CD4-positive, alpha-beta memory T cell (primary cell): ENCODE measurements at regions not wholly inside any gene's neighbourhood (a gene's known extent, or its start where the extent isn't known, plus 50 kb on each side); places are given as distances from the start of the nearest gene placed in this dataset.

ENCODE experiments used
- CTCF ChIA-PET: fragments of 350-600 bp; sonication (Branson Sonifier 250); formaldehyde crosslinking; loops from one replicate; lab custom pipeline; 2021; ENCODE audit warnings: inconsistent platforms; ENCODE audit not compliant: partially characterized antibody; lab: Charles Lee
- POLR2A ChIA-PET: fragments of 350-600 bp; sonication (Branson Sonifier 250); formaldehyde crosslinking; loops from one replicate; lab custom pipeline; 2021; ENCODE audit not compliant: partially characterized antibody; lab: Charles Lee
- DNase-seq, 5 donors: peaks; one replicate each; pipeline versions ENCODE4 v3.0.0 to v3.0.0-alpha.2; 2020 to 2022; ENCODE audit warnings: mixed read lengths in 1 of 5
- H3K27ac ChIP-seq: one replicate; pipeline ENCODE4 v1.7.0; 2013; ENCODE audit warnings: low read depth, low read length
- H3K27me3 ChIP-seq: 2 replicates; pipeline ENCODE4 v1.7.0; 2013; ENCODE audit warnings: mild to moderate bottlenecking, low read length, moderate library complexity; ENCODE audit not compliant: insufficient read depth
- H3K36me3 ChIP-seq: 2 replicates; pipeline ENCODE4 v1.7.0; 2013; ENCODE audit warnings: mild to moderate bottlenecking, low read length, moderate library complexity; ENCODE audit not compliant: insufficient read depth
- H3K4me1 ChIP-seq: 2 replicates; pipeline ENCODE4 v1.7.0; 2013; ENCODE audit warnings: mild to moderate bottlenecking, low read length, moderate library complexity; ENCODE audit not compliant: insufficient read depth
- H3K4me3 ChIP-seq, 2 donors: one replicate each; pipeline ENCODE4 v1.7.0; 2013; ENCODE audit warnings: low read length in 2 of 2, mild to moderate bottlenecking in 1 of 2
- H3K9me3 ChIP-seq, 2 donors: one replicate each; pipeline ENCODE4 v1.7.0; 2013; ENCODE audit warnings: low read length in 2 of 2, control low read depth in 1 of 2; ENCODE audit not compliant: control insufficient read depth in 1 of 2
- H3K27ac Mint-ChIP-seq, 7 donors: one replicate each; pipeline ENCODE4 v1.8.0; 2020 to 2021; ENCODE audit warnings: mixed read lengths in 7 of 7, mild to moderate bottlenecking in 6 of 7, inconsistent platforms in 3 of 7, moderate library complexity in 3 of 7
- H3K27me3 Mint-ChIP-seq, 2 donors: one replicate each; pipeline ENCODE4 v1.8.0; 2020 to 2021; ENCODE audit warnings: mixed read lengths in 2 of 2
- H3K36me3 Mint-ChIP-seq, 2 donors: one replicate each; pipeline ENCODE4 v1.8.0; 2020 to 2021; ENCODE audit warnings: mixed read lengths in 2 of 2, inconsistent platforms in 1 of 2, mild to moderate bottlenecking in 1 of 2
- H3K4me1 Mint-ChIP-seq, 4 donors: one replicate each; pipeline ENCODE4 v1.8.0; 2020 to 2021; ENCODE audit warnings: mixed read lengths in 4 of 4, mild to moderate bottlenecking in 1 of 4
- H3K4me3 Mint-ChIP-seq, 8 donors: one replicate each; pipeline ENCODE4 v1.8.0; 2020 to 2021; ENCODE audit warnings: mixed read lengths in 8 of 8, mild to moderate bottlenecking in 7 of 8, moderate library complexity in 6 of 8, inconsistent platforms in 3 of 8
- H3K9me3 Mint-ChIP-seq, 8 donors: one replicate each; pipeline ENCODE4 v1.8.0; 2020 to 2021; ENCODE audit warnings: mixed read lengths in 8 of 8, mild to moderate bottlenecking in 5 of 8, inconsistent platforms in 3 of 8, moderate library complexity in 1 of 8
- intact Hi-C: fragments of 100-400 bp; cut with micrococcal nuclease; formaldehyde crosslinking; loops from one replicate; pipeline ENCODE4 v1.15.1; 2023

DNA sequence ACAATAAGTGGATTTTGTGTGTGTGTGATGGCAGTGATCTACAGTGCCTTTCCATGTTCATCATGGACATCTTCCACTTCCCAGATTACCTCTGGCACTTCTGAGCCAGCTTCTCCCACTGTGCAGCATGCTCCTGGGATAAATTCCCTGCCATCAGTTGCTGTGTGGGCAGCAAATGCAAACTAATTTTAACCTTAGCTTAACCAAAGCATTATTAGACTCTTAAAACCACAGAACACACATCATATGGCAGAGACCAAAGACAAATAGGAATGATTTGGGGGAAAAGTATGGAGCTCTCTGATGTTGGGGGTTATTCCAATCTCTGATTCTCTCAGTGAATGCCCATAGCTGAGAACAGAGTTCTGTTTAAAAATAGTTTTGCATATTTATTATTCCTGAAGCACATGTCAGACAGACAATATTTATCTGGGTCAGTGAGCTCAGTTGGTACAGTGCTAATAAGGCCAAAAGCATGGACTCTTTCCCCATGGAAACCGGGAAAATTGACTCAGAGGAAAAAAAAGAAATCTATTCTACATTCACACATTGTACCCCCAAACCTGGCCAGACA lies 567.4 kb downstream of the IQCM start:
- intact Hi-C loops = no loop called here
- Histone ChIP-seq H3K9me3 (no peaks in the 10 kb centered on the region), H3K27me3 (no peaks in the 10 kb centered on the region), H3K4me1 (no peaks in the 10 kb centered on the region), H3K4me3 (no peak overlapping the region), H3K27ac (no peak overlapping the region), H3K36me3 (no peaks in the 10 kb centered on the region)
- no peak overlapping the region for H3K27ac Mint-ChIP-seq
- no peaks in the 10 kb centered on the region for H3K27me3 Mint-ChIP-seq
- H3K4me1 Mint-ChIP-seq = no peaks in the 10 kb centered on the region
- no peaks in the 10 kb centered on the region for H3K36me3 Mint-ChIP-seq
- POLR2A ChIA-PET = no interaction called here
- peaks cover 0 to 5% (median 0%) of the 10 kb centered on the region in 8 donors for H3K9me3 Mint-ChIP-seq
- H3K4me3 Mint-ChIP-seq = no peak overlapping the region
- CTCF ChIA-PET = no interaction called here
- DNase-seq = no peak

DNA sequence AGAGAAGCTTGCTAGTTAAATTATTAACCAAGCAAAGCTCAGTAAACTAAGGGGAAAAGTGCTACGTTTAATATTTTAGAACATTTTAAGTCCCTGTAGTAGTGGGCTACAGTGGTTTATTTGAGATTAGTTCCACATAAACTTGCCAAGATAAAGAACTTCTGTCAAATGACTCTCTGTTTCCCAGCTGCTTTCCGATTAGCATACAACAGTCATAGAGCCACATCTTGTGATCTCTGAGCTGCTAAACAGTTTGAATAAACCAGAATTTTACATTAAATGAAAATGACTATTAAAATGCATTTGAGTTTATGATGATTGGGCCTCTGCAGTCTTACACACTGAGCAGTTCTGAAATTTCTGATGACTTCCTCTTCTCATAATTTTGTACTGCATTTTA lies 568.5 kb downstream of the IQCM start:
- POLR2A ChIA-PET = no interaction called here

GRCh38 chr4:149245333-149245732 lies 570.3 kb downstream of the IQCM start:
- POLR2A ChIA-PET = no interaction called here
- no peak overlapping the region for H3K4me3 Mint-ChIP-seq
- H3K27ac Mint-ChIP-seq = no peak overlapping the region

More for the DNA sequence above, 568.5 kb downstream of the IQCM start:
- Histone ChIP-seq H3K4me3 (no peak overlapping the region), H3K27ac (no peak overlapping the region), H3K36me3 (no peaks in the 10 kb centered on the region), H3K4me1 (no peaks in the 10 kb centered on the region), H3K9me3 (no peaks in the 10 kb centered on the region), H3K27me3 (no peaks in the 10 kb centered on the region)
- H3K4me1 Mint-ChIP-seq = no peaks in the 10 kb centered on the region
- no peak overlapping the region for H3K4me3 Mint-ChIP-seq
- CTCF ChIA-PET = no interaction called here
- intact Hi-C loops = no loop called here
- H3K27ac Mint-ChIP-seq = no peak overlapping the region
- no peak for DNase-seq
- H3K27me3 Mint-ChIP-seq = no peaks in the 10 kb centered on the region
- H3K36me3 Mint-ChIP-seq = no peaks in the 10 kb centered on the region
- peaks cover 0 to 5% (median under 1%) of the 10 kb centered on the region in 8 donors for H3K9me3 Mint-ChIP-seq

GRCh38 chr4:149238097-149238496 lies 577.5 kb downstream of the IQCM start:
- no peak overlapping the region for H3K27ac ChIP-seq
- Mint-ChIP-seq H3K27ac (no peak overlapping the region), H3K4me1 (no peaks in the 10 kb centered on the region), H3K36me3 (no peaks in the 10 kb centered on the region), H3K9me3 (peaks cover 0 to 6% (median 0%) of the 10 kb centered on the region in 8 donors), H3K27me3 (no peaks in the 10 kb centered on the region), H3K4me3 (peak overlapping the region in 1 of 8 donors; percentile 11)
- ChIA-PET CTCF (no interaction called here), POLR2A (no interaction called here)
- H3K9me3 ChIP-seq = no peaks in the 10 kb centered on the region
- H3K36me3 ChIP-seq = no peaks in the 10 kb centered on the region
- no peaks in the 10 kb centered on the region for H3K4me1 ChIP-seq
- intact Hi-C loops = no loop called here
- no peaks in the 10 kb centered on the region for H3K27me3 ChIP-seq
- H3K4me3 ChIP-seq = no peak overlapping the region
- DNase-seq = no peak

More at GRCh38 chr4:149245333-149245732, 570.3 kb downstream of the IQCM start:
- no peaks in the 10 kb centered on the region for H3K4me1 Mint-ChIP-seq
- H3K4me3 ChIP-seq = no peak overlapping the region
- no peak overlapping the region for H3K27ac ChIP-seq
- DNase-seq = no peak
- H3K27me3 Mint-ChIP-seq = no peaks in the 10 kb centered on the region
- no peaks in the 10 kb centered on the region for H3K4me1 ChIP-seq
- H3K36me3 Mint-ChIP-seq = no peaks in the 10 kb centered on the region
- peaks cover 0 to 3% (median 1%) of the 10 kb centered on the region in 8 donors for H3K9me3 Mint-ChIP-seq
- H3K27me3 ChIP-seq = no peaks in the 10 kb centered on the region
- CTCF ChIA-PET = no interaction called here
- no peaks in the 10 kb centered on the region for H3K9me3 ChIP-seq
- no peaks in the 10 kb centered on the region for H3K36me3 ChIP-seq
- intact Hi-C loops = no loop called here

DNA sequence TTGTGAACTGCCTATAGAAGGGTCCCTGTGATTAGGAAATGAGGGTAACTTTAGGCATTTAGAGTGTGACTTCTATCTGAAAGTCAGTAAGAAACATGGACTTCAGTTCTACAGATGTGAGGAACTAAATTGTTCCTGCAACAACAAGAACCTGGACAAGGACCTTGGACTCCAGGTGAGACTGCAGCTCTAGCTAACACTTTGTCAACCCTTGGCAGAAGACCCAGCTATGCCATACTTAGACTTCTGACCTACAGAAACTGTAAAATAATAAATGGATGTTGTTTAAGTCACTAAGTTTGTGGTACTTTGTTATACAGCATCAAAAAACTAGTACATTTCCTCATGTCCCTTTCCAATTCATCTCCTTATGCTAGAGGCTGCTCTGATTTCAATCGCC lies 580.8 kb downstream of the IQCM start:
- peaks cover 0 to 8% (median 0%) of the 10 kb centered on the region in 8 donors for H3K9me3 Mint-ChIP-seq
- intact Hi-C loops = no loop called here

DNA sequence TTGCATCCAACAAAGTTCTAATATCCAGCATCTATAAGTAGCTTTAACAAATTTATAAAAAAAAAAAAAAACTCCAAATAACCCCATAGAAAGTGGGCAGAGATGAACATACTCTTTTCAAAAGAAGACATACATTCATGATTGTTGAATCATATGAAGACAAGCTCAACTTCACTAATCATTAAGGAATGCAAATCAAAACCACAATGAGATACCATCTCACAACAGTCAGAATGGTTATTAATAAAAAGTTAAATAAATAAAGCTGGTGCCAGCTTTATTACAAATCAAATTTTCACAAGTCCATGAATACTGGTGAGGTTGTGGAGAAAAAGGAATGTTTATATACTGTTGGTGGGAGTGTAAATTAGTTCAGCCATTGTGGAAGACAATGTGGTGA lies 592.0 kb downstream of the IQCM start:
- no peaks in the 10 kb centered on the region for H3K36me3 ChIP-seq
- Mint-ChIP-seq H3K9me3 (peaks cover 2 to 47% (median 18%) of the 10 kb centered on the region in 8 donors), H3K27ac (no peak overlapping the region), H3K27me3 (peaks cover 0 to 1% of the 10 kb centered on the region in 2 donors), H3K4me1 (no peaks in the 10 kb centered on the region), H3K4me3 (no peak overlapping the region), H3K36me3 (no peaks in the 10 kb centered on the region)
- H3K9me3 ChIP-seq = no peaks in the 10 kb centered on the region
- H3K27me3 ChIP-seq = no peaks in the 10 kb centered on the region
- H3K27ac ChIP-seq = no peak overlapping the region
- H3K4me3 ChIP-seq = no peak overlapping the region
- intact Hi-C loops = no loop called here
- CTCF ChIA-PET = no interaction called here
- DNase-seq = no peak
- POLR2A ChIA-PET = no interaction called here
- no peaks in the 10 kb centered on the region for H3K4me1 ChIP-seq

More for the DNA sequence above, 580.8 kb downstream of the IQCM start:
- no peak overlapping the region for H3K4me3 Mint-ChIP-seq
- Histone ChIP-seq H3K9me3 (no peaks in the 10 kb centered on the region), H3K4me3 (no peak overlapping the region), H3K36me3 (no peaks in the 10 kb centered on the region), H3K27ac (no peak overlapping the region), H3K4me1 (no peaks in the 10 kb centered on the region), H3K27me3 (no peaks in the 10 kb centered on the region)
- H3K36me3 Mint-ChIP-seq = no peaks in the 10 kb centered on the region
- ChIA-PET CTCF (no interaction called here), POLR2A (no interaction called here)
- H3K27ac Mint-ChIP-seq = no peak overlapping the region
- DNase-seq = no peak
- no peaks in the 10 kb centered on the region for H3K27me3 Mint-ChIP-seq
- H3K4me1 Mint-ChIP-seq = no peaks in the 10 kb centered on the region

GRCh38 chr4:149218672-149219071 lies 597.0 kb downstream of the IQCM start:
- H3K4me3 Mint-ChIP-seq = no peak overlapping the region
- H3K9me3 ChIP-seq = no peaks in the 10 kb centered on the region
- no peaks in the 10 kb centered on the region for H3K4me1 ChIP-seq

More at GRCh38 chr4:149218672-149219071, 597.0 kb downstream of the IQCM start:
- intact Hi-C loops = no loop called here
- Histone ChIP-seq H3K36me3 (no peaks in the 10 kb centered on the region), H3K4me3 (no peak overlapping the region), H3K27me3 (no peaks in the 10 kb centered on the region), H3K27ac (no peak overlapping the region)
- POLR2A ChIA-PET = no interaction called here
- DNase-seq = no peak
- Mint-ChIP-seq H3K9me3 (peaks cover 2 to 42% (median 16%) of the 10 kb centered on the region in 8 donors), H3K27ac (no peak overlapping the region), H3K4me1 (no peaks in the 10 kb centered on the region), H3K36me3 (no peaks in the 10 kb centered on the region), H3K27me3 (peaks cover 0 to 3% of the 10 kb centered on the region in 2 donors)
- CTCF ChIA-PET = no interaction called here
